Spleen (tissue), 11 donors: ENCODE measurements at regions not wholly inside any gene's neighbourhood (a gene's known extent, or its start where the extent isn't known, plus 50 kb on each side); places are given as distances from the start of the nearest gene placed in this dataset.

Source experiments
- DNase-seq: peaks from one replicate; pipeline ENCODE4 v3.0.0-alpha.2; 2020
- H3K27ac ChIP-seq, 8 donors: fragments of 200-600 bp; sonication (generic) in 7 of 8; 1 replicate in 4 of 8; 2 replicates in 4 of 8; pipeline versions ENCODE4 v1.5.0 to v1.8.0; 2016 to 2021; ENCODE audit warnings: inconsistent platforms in 4 of 8, mild to moderate bottlenecking in 4 of 8, moderate library complexity in 1 of 8
- H3K27me3 ChIP-seq, 7 donors: fragments of 200-600 bp; sonication (generic) in 6 of 7; replicated peaks in 1 of 7; 1 replicate in 4 of 7; 2 replicates in 3 of 7; pipeline versions ENCODE4 v1.5.0 to v1.8.0; 2016 to 2021; ENCODE audit warnings: inconsistent platforms in 3 of 7, mild to moderate bottlenecking in 1 of 7
- H3K36me3 ChIP-seq, 6 donors: fragments of 200-600 bp; sonication (generic) in 5 of 6; 1 replicate in 4 of 6; 2 replicates in 2 of 6; pipeline versions ENCODE4 v1.5.0 to v1.8.0; 2016 to 2021; ENCODE audit warnings: inconsistent platforms in 2 of 6
- H3K4me1 ChIP-seq, 6 donors: fragments of 200-600 bp; sonication (generic) in 5 of 6; 1 replicate in 3 of 6; 2 replicates in 3 of 6; pipeline versions ENCODE4 v1.5.0 to v1.8.0; 2016 to 2021; ENCODE audit warnings: inconsistent platforms in 3 of 6
- H3K4me3 ChIP-seq, 8 donors: fragments of 200-600 bp; sonication (generic) in 7 of 8; 1 replicate in 4 of 8; 2 replicates in 4 of 8; pipeline versions ENCODE4 v1.5.0 to v1.8.0; 2016 to 2021; ENCODE audit warnings: inconsistent platforms in 4 of 8, mild to moderate bottlenecking in 4 of 8, moderate library complexity in 2 of 8
- H3K9me3 ChIP-seq, 8 donors: fragments of 200-600 bp; sonication (generic) in 7 of 8; 1 replicate in 4 of 8; 2 replicates in 4 of 8; pipeline versions ENCODE4 v1.5.0 to v1.8.0; 2016 to 2021; ENCODE audit warnings: inconsistent platforms in 4 of 8
- CTCF ChIP-seq, 11 experiments: fragments of 200-600 bp in 7 of 11; fragments of 450-650 bp in 4 of 11; sonication (generic) in 4 of 11; IDR thresholded peaks in 8 of 11; conservative IDR thresholded peaks in 3 of 11; 1 replicate in 7 of 11; 2 replicates in 4 of 11; pipeline versions ENCODE4 v1.4.0 to v1.8.0; 2016 to 2021; ENCODE audit warnings: antibody characterized with exemption in 11 of 11, inconsistent platforms in 4 of 11, mild to moderate bottlenecking in 1 of 11
- POLR2A ChIP-seq, 3 donors: fragments of 450-650 bp; IDR thresholded peaks; one replicate each; pipeline ENCODE4 v1.5.1; 2017; ENCODE audit warnings: antibody characterized with exemption in 3 of 3, mild to moderate bottlenecking in 1 of 3
- POLR2AphosphoS5 ChIP-seq, 3 donors: sonication (generic); formaldehyde crosslinking; IDR thresholded peaks; one replicate each; pipeline ENCODE4 v1.5.1; 2017; ENCODE audit warnings: antibody characterized with exemption in 3 of 3
- WGBS, 5 donors: extraction: QIAGEN DNeasy Blood & Tissue Kit in 3 of 5; methylation state at CpG; one replicate each; pipeline versions ENCODE4 v1.1.5 to v1.1.7; 2013 to 2018; 5-methylcytosine and 5-hydroxymethylcytosine counted together
- intact Hi-C: fragments of 100-400 bp; cut with DNase I; formaldehyde crosslinking; loops from one replicate; pipeline ENCODE4 v1.15.0; 2023; ENCODE audit warnings: low total_unique reads
- donor health status: healthy with polysubstance abuse.
- donor health status: DM: no; HTN: no; CAD: no; lungs with moderate emphysema.
- donor health status: DM: no; HTN: no; CAD: no.
- donor health status: Bipolar disorder and iron deficiency.
- donor health status: healthy.
- donor health status: DM: no; HTN: no; CAD: no.
- donor health status: DM: yes; HTN: yes; CAD: no.

- DNase-seq = peak; percentile 53
- no peak overlapping the region for H3K4me3 ChIP-seq
- no peaks in the 10 kb centered on the region for H3K4me1 ChIP-seq
- no peak for TF ChIP-seq CTCF (IDR thresholded peaks at IDR 0.05 in 8 of 11, conservative IDR thresholded peaks at IDR 0.05 in 3 of 11)
- no peak for TF ChIP-seq POLR2A (IDR thresholded peaks at IDR 0.05)
- no peak for TF ChIP-seq POLR2AphosphoS5 (IDR thresholded peaks at IDR 0.05)
- 59 to 65% (median 64%) methylated on average over 22 of the region's 22 CpGs for whole genome bisulfite sequencing, 5 donors
- H3K27ac ChIP-seq = no peak overlapping the region
- peaks cover 0 to 68% (median 12%) of the 10 kb centered on the region in 7 donors for H3K27me3 ChIP-seq
- H3K9me3 ChIP-seq = peaks cover 0 to 30% (median 20%) of the 10 kb centered on the region in 8 donors
- H3K36me3 ChIP-seq = no peaks in the 10 kb centered on the region
- intact Hi-C loops = no loop called here
Measured at GRCh38 chr20:63114006-63114692, 101.8 kb downstream of the YTHDF1 start.

- WGBS, 5 donors = 67 to 89% (median 81%) methylated on average over 7 to 10 of the region's 10 CpGs
- H3K27me3 ChIP-seq = peaks cover 0 to 53% (median 12%) of the 10 kb centered on the region in 7 donors
- DNase-seq = peak; percentile 43
- TF ChIP-seq POLR2A (IDR thresholded peaks at IDR 0.05) (no peak), POLR2AphosphoS5 (IDR thresholded peaks at IDR 0.05) (no peak)
- H3K4me1 ChIP-seq = no peaks in the 10 kb centered on the region
- no peak overlapping the region for H3K4me3 ChIP-seq
- H3K27ac ChIP-seq = no peak overlapping the region
- peaks cover 0 to 41% (median 29%) of the 10 kb centered on the region in 8 donors for H3K9me3 ChIP-seq
- intact Hi-C loops = no loop called here
- no peaks in the 10 kb centered on the region for H3K36me3 ChIP-seq
Measured at GRCh38 chr20:63112491-63113219, 103.3 kb downstream of the YTHDF1 start.

GRCh38 chr20:63108247-63108646, 101.5 kb upstream of the BHLHE23 start:
- DNase-seq = peak; percentile 51

DNA sequence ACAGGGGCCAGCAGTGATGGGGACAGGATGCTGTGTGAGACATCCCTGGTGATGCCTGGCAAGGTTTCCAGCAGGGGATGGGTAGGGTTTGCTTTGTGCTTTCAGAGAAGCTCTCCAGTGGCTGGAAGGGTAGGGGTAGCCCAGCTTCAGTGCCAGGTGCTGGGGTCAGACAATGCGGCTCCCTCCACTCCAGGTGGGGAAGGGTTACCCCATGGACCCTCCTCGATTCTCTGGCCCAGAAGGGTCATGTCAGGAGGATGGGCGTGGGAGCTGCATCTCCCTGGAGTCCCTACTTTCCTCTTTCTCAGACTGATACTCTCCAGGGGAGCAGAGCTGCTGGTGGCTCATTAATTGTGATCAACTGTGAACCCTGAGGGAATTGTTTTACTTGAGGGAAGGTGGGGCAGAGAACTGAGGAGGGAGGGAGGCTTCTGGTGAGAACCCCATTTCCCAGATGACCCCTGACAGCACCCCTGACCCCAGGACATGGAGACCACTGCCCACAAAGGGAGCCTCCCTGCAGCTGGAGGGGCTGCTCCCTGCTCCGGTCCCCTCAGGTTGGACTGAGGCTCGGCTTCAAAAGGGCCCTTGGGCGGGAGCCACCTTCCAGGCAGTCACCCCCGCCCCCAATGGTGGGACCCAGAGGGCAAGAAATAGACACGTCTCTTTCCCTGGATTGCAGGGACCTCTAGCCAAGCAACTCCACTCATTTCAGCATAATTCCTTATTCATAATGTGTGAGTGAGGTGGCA, 100.9 kb upstream of the BHLHE23 start:
- peak; percentile 52 for DNase-seq
- TF ChIP-seq CTCF (IDR thresholded peaks at IDR 0.05 in 8 of 11, conservative IDR thresholded peaks at IDR 0.05 in 3 of 11) (no peak), POLR2A (IDR thresholded peaks at IDR 0.05) (no peak), POLR2AphosphoS5 (IDR thresholded peaks at IDR 0.05) (no peak)
- no peak overlapping the region for H3K27ac ChIP-seq
- 69 to 95% (median 76%) methylated on average over 6 to 8 of the region's 8 CpGs for WGBS, 5 donors
- peaks cover 0 to 48% (median 0%) of the 10 kb centered on the region in 7 donors for H3K27me3 ChIP-seq
- peaks cover 0 to 5% (median 2%) of the 10 kb centered on the region in 6 donors for H3K4me1 ChIP-seq
- intact Hi-C loops = no loop called here
- peaks cover 0 to 61% (median 35%) of the 10 kb centered on the region in 8 donors for H3K9me3 ChIP-seq
- no peaks in the 10 kb centered on the region for H3K36me3 ChIP-seq
- H3K4me3 ChIP-seq = no peak overlapping the region

More at GRCh38 chr20:63108247-63108646, 101.5 kb upstream of the BHLHE23 start:
- TF ChIP-seq POLR2AphosphoS5 (IDR thresholded peaks at IDR 0.05) = no peak
- no peak overlapping the region for H3K27ac ChIP-seq
- WGBS, 5 donors = 83 to 92% (median 86%) methylated on average over 9 of the region's 9 CpGs
- H3K4me1 ChIP-seq = no peaks in the 10 kb centered on the region
- H3K9me3 ChIP-seq = peaks cover 0 to 65% (median 36%) of the 10 kb centered on the region in 8 donors
- no peak overlapping the region for H3K4me3 ChIP-seq
- H3K27me3 ChIP-seq = peaks cover 0 to 48% (median 0%) of the 10 kb centered on the region in 7 donors
- no peaks in the 10 kb centered on the region for H3K36me3 ChIP-seq
- intact Hi-C loops = no loop called here
